ENCODE measurements at regions not wholly inside any gene's neighbourhood (a gene's known extent, or its start where the extent isn't known, plus 50 kb on each side); places are given as distances from the start of the nearest gene placed in this dataset.
"Not testable (repeated sequence)": the region's sequence is repeated elsewhere in the genome, so short reads cannot be mapped to it uniquely, and the experiment has no call there.

DNA sequence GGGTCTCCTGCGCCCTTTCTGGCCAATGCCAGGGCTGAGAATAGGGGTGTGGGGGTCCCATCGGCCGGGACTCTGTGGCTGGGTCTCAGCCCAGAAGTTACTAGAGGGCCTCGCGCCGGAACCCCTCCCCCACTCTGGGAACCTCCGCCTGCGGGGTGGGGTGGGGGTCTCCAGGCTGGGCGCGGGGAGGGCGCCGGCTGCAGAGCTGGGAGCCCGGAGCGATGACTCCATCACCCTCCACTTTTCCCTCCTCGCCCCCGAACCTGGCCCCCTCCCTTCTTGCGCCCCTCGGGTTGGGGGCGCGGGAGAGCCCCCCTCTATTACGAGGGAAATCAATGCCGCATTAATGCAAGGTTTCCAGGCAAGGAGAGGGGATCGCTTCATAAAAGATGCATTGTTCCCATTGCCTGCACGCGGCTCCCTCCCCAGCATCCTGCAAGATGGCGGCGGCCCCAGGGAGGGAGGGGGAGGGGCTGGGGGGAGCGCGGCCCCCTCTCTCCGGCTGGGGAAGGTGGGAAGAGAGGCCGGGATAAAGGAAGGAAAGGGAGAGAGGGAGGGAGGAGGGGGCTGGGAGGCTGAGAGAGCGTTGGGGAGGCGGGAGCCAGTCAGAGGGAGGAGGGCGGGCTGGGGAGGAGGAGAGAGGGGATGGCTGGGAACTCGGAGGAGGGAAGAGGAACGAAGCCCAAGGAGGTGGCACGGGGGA is 156.7 kb downstream of the CRLF3 start:
- not testable (repeated sequence) for H3K36me3 Mint-ChIP-seq (ENCODE audit: low read depth); H3K27ac Mint-ChIP-seq (ENCODE audit: unreplicated experiment); DNase-seq (ENCODE audit: low spot score); H3K9me3 Mint-ChIP-seq (ENCODE audit: low read depth); H3K4me1 Mint-ChIP-seq (ENCODE audit: low read depth); H3K27me3 Mint-ChIP-seq (ENCODE audit: low read depth)
- H3K4me3 Mint-ChIP-seq (ENCODE audit: unreplicated experiment) = peak overlapping the region; percentile 36

DNA sequence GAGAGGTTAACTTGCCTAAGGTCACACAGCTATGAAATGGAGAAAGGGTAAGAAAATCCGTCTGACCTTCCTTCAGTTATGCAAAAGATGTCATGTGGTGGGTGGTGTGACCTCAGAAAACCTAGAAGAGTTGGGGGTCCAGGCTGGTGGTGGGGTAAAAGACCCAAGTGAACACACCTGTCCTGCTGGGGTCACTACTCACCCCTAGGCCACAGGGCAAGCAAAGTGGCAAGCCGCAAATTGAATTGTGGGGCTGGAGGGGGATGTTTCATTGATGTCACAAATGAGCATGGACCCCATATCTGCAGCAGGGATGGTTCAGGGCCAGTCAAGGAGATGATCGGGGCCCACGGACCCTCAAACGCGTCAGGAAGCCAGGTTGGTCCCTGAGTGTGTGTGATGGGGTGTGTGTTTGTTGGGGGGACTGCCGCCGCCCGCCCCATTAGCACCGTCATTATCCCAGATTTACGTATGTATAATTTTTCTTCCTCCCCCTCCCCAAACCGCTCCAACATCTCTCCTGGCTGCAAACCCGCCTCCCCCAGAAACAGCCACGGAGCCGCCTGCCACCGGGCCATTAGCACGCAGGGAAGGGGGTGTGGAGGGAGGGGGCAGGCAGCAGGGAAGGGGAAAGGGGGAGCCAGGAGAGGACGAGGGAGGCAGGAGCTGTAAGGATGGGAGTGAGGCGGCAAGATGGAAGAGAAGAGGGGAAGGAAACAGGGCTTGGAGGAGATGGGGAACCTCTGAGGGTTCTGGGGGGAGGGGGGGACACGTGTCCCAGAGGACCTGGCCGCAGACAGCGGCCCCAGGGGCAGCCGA is 157.4 kb downstream of the CRLF3 start:
- not testable (repeated sequence) for H3K27ac Mint-ChIP-seq (ENCODE audit: unreplicated experiment); DNase-seq (ENCODE audit: low spot score); H3K9me3 Mint-ChIP-seq (ENCODE audit: low read depth); H3K27me3 Mint-ChIP-seq (ENCODE audit: low read depth); H3K36me3 Mint-ChIP-seq (ENCODE audit: low read depth); H3K4me1 Mint-ChIP-seq (ENCODE audit: low read depth)
- H3K4me3 Mint-ChIP-seq (ENCODE audit: unreplicated experiment) = peak overlapping the region; percentile 25

GRCh38 chr17:30663727-30664455 is 160.6 kb downstream of the CRLF3 start:
- not testable (repeated sequence) for H3K4me3 Mint-ChIP-seq (ENCODE audit: unreplicated experiment); DNase-seq (ENCODE audit: low spot score); H3K4me1 Mint-ChIP-seq (ENCODE audit: low read depth); H3K9me3 Mint-ChIP-seq (ENCODE audit: low read depth); H3K27ac Mint-ChIP-seq (ENCODE audit: unreplicated experiment); H3K27me3 Mint-ChIP-seq (ENCODE audit: low read depth); H3K36me3 Mint-ChIP-seq (ENCODE audit: low read depth)

GRCh38 chr17:30657148-30657547 is 167.3 kb downstream of the CRLF3 start:
- not testable (repeated sequence) for H3K4me1 Mint-ChIP-seq (ENCODE audit: low read depth); H3K4me3 Mint-ChIP-seq (ENCODE audit: unreplicated experiment); H3K27me3 Mint-ChIP-seq (ENCODE audit: low read depth); H3K9me3 Mint-ChIP-seq (ENCODE audit: low read depth); DNase-seq (ENCODE audit: low spot score); H3K36me3 Mint-ChIP-seq (ENCODE audit: low read depth)
- H3K27ac Mint-ChIP-seq (ENCODE audit: unreplicated experiment) = peak overlapping the region; percentile 32

DNA sequence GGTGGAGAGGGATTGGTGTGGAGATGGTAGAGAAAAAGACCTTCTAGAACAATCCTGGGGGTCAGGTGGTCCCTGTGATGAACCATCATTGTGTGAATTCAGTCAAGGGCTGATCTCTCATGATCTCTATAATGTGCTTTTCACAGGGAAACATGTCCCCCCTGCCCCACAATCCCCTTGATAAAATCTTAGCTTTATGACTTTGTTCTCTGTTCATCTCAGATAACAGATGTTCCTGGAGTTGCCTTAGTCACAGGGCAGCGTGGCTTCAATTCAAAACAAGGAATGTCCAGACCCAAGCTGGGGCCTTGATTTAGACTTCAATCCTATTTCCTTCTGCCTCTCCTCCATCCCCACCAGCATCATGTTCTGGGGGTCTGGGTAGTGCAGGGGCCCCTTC is 171.5 kb downstream of the CRLF3 start:
- H3K4me1 Mint-ChIP-seq (ENCODE audit: low read depth); H3K27ac Mint-ChIP-seq (ENCODE audit: unreplicated experiment); H3K27me3 Mint-ChIP-seq (ENCODE audit: low read depth); H3K36me3 Mint-ChIP-seq (ENCODE audit: low read depth); DNase-seq (ENCODE audit: low spot score); H3K4me3 Mint-ChIP-seq (ENCODE audit: unreplicated experiment); H3K9me3 Mint-ChIP-seq (ENCODE audit: low read depth): not testable (repeated sequence)

GRCh38 chr17:30650149-30650548 is 172.9 kb downstream of the GOSR1 start:
- not testable (repeated sequence) for H3K36me3 Mint-ChIP-seq (ENCODE audit: low read depth); H3K27ac Mint-ChIP-seq (ENCODE audit: unreplicated experiment); H3K9me3 Mint-ChIP-seq (ENCODE audit: low read depth); H3K4me3 Mint-ChIP-seq (ENCODE audit: unreplicated experiment); H3K27me3 Mint-ChIP-seq (ENCODE audit: low read depth); DNase-seq (ENCODE audit: low spot score); H3K4me1 Mint-ChIP-seq (ENCODE audit: low read depth)

- not testable (repeated sequence) for DNase-seq (ENCODE audit: low spot score); H3K4me3 Mint-ChIP-seq (ENCODE audit: unreplicated experiment); H3K4me1 Mint-ChIP-seq (ENCODE audit: low read depth); H3K27ac Mint-ChIP-seq (ENCODE audit: unreplicated experiment); H3K27me3 Mint-ChIP-seq (ENCODE audit: low read depth); H3K9me3 Mint-ChIP-seq (ENCODE audit: low read depth); H3K36me3 Mint-ChIP-seq (ENCODE audit: low read depth)
Measured at GRCh38 chr17:30648015-30648620, 170.9 kb downstream of the GOSR1 start.

DNA sequence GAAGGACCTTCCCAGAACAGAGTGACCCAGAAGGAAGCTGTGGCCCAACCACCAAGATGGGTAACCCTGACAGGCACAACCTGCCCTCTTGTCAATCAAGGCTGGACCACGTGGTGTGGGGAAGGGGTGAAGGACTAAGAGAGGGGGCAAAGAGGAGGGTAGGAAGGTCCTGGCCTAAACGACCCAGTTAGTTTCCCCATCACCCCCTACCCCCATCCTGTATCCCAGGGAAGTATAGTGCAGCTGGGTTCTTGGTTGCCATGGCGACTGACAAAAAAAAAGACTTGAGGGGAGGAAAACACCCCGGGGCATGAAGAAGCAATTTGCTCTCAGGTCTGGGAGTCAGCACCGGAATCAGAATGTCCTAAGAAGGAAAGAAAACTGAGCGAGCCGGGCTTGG is 168.7 kb downstream of the GOSR1 start:
- not testable (repeated sequence) for H3K27ac Mint-ChIP-seq (ENCODE audit: unreplicated experiment); H3K9me3 Mint-ChIP-seq (ENCODE audit: low read depth); DNase-seq (ENCODE audit: low spot score); H3K4me1 Mint-ChIP-seq (ENCODE audit: low read depth); H3K4me3 Mint-ChIP-seq (ENCODE audit: unreplicated experiment); H3K36me3 Mint-ChIP-seq (ENCODE audit: low read depth); H3K27me3 Mint-ChIP-seq (ENCODE audit: low read depth)

- DNase-seq (ENCODE audit: low spot score); H3K4me1 Mint-ChIP-seq (ENCODE audit: low read depth); H3K27me3 Mint-ChIP-seq (ENCODE audit: low read depth); H3K36me3 Mint-ChIP-seq (ENCODE audit: low read depth); H3K4me3 Mint-ChIP-seq (ENCODE audit: unreplicated experiment); H3K27ac Mint-ChIP-seq (ENCODE audit: unreplicated experiment); H3K9me3 Mint-ChIP-seq (ENCODE audit: low read depth): not testable (repeated sequence)
Measured at GRCh38 chr17:30644713-30645112, 167.5 kb downstream of the GOSR1 start.

GRCh38 chr17:30644287-30644686 is 167.1 kb downstream of the GOSR1 start:
- not testable (repeated sequence) for H3K9me3 Mint-ChIP-seq (ENCODE audit: low read depth); H3K4me1 Mint-ChIP-seq (ENCODE audit: low read depth); H3K4me3 Mint-ChIP-seq (ENCODE audit: unreplicated experiment); H3K27me3 Mint-ChIP-seq (ENCODE audit: low read depth); H3K36me3 Mint-ChIP-seq (ENCODE audit: low read depth); H3K27ac Mint-ChIP-seq (ENCODE audit: unreplicated experiment); DNase-seq (ENCODE audit: low spot score)

DNA sequence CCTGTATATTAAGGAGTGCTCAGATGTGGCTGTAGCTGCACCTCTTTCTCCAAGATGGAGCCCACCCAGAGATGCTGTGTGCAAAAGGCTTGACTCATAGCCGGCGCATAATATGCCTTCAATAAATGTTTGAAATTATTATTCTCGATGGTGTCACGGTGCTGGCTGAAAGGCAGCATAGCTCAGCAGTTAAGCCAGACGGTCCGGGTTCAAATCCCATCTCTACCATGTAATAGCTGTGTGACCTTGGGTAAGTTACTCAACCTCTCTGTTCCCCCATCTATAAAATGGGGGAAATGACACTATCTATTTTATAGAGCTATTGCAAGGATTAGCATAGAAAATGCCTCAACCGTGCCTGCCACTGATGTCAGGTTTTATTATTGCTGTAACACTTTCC is 164.2 kb downstream of the GOSR1 start:
- not testable (repeated sequence) for H3K27me3 Mint-ChIP-seq (ENCODE audit: low read depth); DNase-seq (ENCODE audit: low spot score); H3K4me3 Mint-ChIP-seq (ENCODE audit: unreplicated experiment); H3K36me3 Mint-ChIP-seq (ENCODE audit: low read depth); H3K9me3 Mint-ChIP-seq (ENCODE audit: low read depth); H3K27ac Mint-ChIP-seq (ENCODE audit: unreplicated experiment); H3K4me1 Mint-ChIP-seq (ENCODE audit: low read depth)

- not testable (repeated sequence) for DNase-seq (ENCODE audit: low spot score); H3K36me3 Mint-ChIP-seq (ENCODE audit: low read depth); H3K9me3 Mint-ChIP-seq (ENCODE audit: low read depth); H3K27ac Mint-ChIP-seq (ENCODE audit: unreplicated experiment); H3K27me3 Mint-ChIP-seq (ENCODE audit: low read depth); H3K4me3 Mint-ChIP-seq (ENCODE audit: unreplicated experiment); H3K4me1 Mint-ChIP-seq (ENCODE audit: low read depth)
Measured at GRCh38 chr17:30639391-30639790, 162.2 kb downstream of the GOSR1 start.
